WTC11 (cell line): ENCODE measurements at regions not wholly inside any gene's neighbourhood (a gene's known extent, or its start where the extent isn't known, plus 50 kb on each side); places are given as distances from the start of the nearest gene placed in this dataset.

ENCODE experiments used
- FOXP1 ChIP-seq: sonication (generic); formaldehyde crosslinking; IDR thresholded peaks from 2 replicates; pipeline ENCODE4 v1.8.0; 2022; ENCODE audit warnings: missing genetic modification reagents, mild to moderate bottlenecking, moderate library complexity, borderline replicate concordance
- HMGA2 ChIP-seq: fragments of 250-450 bp; sonication (Bioruptor Pico); IDR thresholded peaks from 2 replicates; pipeline ENCODE4 v1.4.0; 2021; ENCODE audit warnings: mild to moderate bottlenecking, moderate library complexity
- IRF2 ChIP-seq: sonication (generic); formaldehyde crosslinking; IDR thresholded peaks from 2 replicates; pipeline ENCODE4 v1.8.0; 2022; ENCODE audit warnings: low read depth, missing genetic modification reagents, borderline replicate concordance
- NFYB ChIP-seq: sonication (generic); formaldehyde crosslinking; conservative IDR thresholded peaks from 2 replicates; pipeline ENCODE4 v1.8.0; 2022; ENCODE audit warnings: low read depth, missing genetic modification reagents
- SP1 ChIP-seq: sonication (generic); formaldehyde crosslinking; conservative IDR thresholded peaks from 2 replicates; pipeline ENCODE4 v1.8.1; 2022; ENCODE audit warnings: missing genetic modification reagents
- ZBTB21 ChIP-seq: sonication (generic); formaldehyde crosslinking; IDR thresholded peaks from 2 replicates; pipeline ENCODE4 v1.8.1; 2023; ENCODE audit warnings: mild to moderate bottlenecking, missing genetic modification reagents, borderline replicate concordance
- TF ChIP-seq, protein P1 (sequence below): fragments of 200-600 bp; IDR thresholded peaks from 2 replicates; pipeline ENCODE4 v1.8.0; 2022; ENCODE audit warnings: antibody characterized with exemption
- TF ChIP-seq, protein P2 (sequence below): sonication (generic); formaldehyde crosslinking; IDR thresholded peaks from 2 replicates; pipeline ENCODE4 v1.8.0; 2022; ENCODE audit warnings: mild to moderate bottlenecking, missing genetic modification reagents
- TF ChIP-seq, protein P3 (sequence below): sonication (generic); formaldehyde crosslinking; IDR thresholded peaks from 2 replicates; pipeline ENCODE4 v1.8.0; 2022; ENCODE audit warnings: mild to moderate bottlenecking, missing genetic modification reagents
- TF ChIP-seq, protein P4 (sequence below): sonication (generic); formaldehyde crosslinking; IDR thresholded peaks from 2 replicates; pipeline ENCODE4 v1.8.0; 2023; ENCODE audit warnings: missing genetic modification reagents
- TF ChIP-seq, protein P5 (sequence below): sonication (generic); formaldehyde crosslinking; conservative IDR thresholded peaks from 2 replicates; pipeline ENCODE4 v1.8.1; 2023; ENCODE audit warnings: mild to moderate bottlenecking, low read depth, missing genetic modification reagents, moderate library complexity
- TF ChIP-seq, protein P6 (sequence below): sonication (generic); formaldehyde crosslinking; IDR thresholded peaks from 2 replicates; pipeline ENCODE4 v1.8.0; 2023; ENCODE audit warnings: missing genetic modification reagents, mild to moderate bottlenecking, borderline replicate concordance

DNA sequence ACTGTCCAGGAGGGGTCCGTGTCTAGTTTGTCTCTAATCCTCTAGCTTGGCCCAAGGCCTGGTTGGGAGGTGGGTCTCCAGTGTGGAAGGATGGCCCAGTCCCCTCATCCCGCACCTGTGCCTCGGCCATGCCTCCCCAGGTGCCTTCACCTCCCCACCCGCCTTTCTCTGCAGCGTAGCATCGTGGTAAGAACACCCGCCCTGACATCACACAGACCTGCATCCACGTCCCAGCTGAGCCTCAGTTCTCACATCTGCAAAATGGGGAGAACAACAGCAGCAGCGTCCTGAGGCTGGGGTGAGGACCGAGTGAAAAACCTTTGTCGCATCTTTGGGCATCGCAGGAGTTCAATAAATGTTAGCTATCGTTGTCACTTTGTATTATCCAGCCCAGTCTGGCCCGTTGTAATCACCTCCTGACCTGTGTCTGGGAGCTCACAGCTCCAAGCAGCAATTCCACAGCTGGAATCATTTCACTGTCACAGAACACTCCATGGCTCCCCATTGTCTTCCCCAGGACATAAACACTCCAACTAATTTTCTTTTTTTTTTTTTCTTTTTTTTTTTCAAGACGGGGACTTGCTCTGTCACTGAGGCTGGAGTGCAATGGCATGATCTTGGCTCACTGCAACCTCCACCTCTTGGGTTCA lies 181.2 kb upstream of the IER5L start:
- TF ChIP-seq FOXP1 (no peak), NFYB (CRISPR knock-in tag) (no peak), ZBTB21 (CRISPR knock-in tag) (no peak), HMGA2 (CRISPR knock-in tag) (no peak), SP1 (CRISPR knock-in tag) (no peak), IRF2 (CRISPR knock-in tag) (no peak)
- TF ChIP-seq, protein P1, sequence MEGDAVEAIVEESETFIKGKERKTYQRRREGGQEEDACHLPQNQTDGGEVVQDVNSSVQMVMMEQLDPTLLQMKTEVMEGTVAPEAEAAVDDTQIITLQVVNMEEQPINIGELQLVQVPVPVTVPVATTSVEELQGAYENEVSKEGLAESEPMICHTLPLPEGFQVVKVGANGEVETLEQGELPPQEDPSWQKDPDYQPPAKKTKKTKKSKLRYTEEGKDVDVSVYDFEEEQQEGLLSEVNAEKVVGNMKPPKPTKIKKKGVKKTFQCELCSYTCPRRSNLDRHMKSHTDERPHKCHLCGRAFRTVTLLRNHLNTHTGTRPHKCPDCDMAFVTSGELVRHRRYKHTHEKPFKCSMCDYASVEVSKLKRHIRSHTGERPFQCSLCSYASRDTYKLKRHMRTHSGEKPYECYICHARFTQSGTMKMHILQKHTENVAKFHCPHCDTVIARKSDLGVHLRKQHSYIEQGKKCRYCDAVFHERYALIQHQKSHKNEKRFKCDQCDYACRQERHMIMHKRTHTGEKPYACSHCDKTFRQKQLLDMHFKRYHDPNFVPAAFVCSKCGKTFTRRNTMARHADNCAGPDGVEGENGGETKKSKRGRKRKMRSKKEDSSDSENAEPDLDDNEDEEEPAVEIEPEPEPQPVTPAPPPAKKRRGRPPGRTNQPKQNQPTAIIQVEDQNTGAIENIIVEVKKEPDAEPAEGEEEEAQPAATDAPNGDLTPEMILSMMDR, result no peak
- TF ChIP-seq, protein P2, sequence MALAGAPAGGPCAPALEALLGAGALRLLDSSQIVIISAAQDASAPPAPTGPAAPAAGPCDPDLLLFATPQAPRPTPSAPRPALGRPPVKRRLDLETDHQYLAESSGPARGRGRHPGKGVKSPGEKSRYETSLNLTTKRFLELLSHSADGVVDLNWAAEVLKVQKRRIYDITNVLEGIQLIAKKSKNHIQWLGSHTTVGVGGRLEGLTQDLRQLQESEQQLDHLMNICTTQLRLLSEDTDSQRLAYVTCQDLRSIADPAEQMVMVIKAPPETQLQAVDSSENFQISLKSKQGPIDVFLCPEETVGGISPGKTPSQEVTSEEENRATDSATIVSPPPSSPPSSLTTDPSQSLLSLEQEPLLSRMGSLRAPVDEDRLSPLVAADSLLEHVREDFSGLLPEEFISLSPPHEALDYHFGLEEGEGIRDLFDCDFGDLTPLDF (CRISPR knock-in tag), result no peak
- TF ChIP-seq, protein P3, sequence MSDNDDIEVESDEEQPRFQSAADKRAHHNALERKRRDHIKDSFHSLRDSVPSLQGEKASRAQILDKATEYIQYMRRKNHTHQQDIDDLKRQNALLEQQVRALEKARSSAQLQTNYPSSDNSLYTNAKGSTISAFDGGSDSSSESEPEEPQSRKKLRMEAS (CRISPR knock-in tag), result no peak
- TF ChIP-seq, protein P4, sequence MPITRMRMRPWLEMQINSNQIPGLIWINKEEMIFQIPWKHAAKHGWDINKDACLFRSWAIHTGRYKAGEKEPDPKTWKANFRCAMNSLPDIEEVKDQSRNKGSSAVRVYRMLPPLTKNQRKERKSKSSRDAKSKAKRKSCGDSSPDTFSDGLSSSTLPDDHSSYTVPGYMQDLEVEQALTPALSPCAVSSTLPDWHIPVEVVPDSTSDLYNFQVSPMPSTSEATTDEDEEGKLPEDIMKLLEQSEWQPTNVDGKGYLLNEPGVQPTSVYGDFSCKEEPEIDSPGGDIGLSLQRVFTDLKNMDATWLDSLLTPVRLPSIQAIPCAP (CRISPR knock-in tag), result no peak
- TF ChIP-seq, protein P5, sequence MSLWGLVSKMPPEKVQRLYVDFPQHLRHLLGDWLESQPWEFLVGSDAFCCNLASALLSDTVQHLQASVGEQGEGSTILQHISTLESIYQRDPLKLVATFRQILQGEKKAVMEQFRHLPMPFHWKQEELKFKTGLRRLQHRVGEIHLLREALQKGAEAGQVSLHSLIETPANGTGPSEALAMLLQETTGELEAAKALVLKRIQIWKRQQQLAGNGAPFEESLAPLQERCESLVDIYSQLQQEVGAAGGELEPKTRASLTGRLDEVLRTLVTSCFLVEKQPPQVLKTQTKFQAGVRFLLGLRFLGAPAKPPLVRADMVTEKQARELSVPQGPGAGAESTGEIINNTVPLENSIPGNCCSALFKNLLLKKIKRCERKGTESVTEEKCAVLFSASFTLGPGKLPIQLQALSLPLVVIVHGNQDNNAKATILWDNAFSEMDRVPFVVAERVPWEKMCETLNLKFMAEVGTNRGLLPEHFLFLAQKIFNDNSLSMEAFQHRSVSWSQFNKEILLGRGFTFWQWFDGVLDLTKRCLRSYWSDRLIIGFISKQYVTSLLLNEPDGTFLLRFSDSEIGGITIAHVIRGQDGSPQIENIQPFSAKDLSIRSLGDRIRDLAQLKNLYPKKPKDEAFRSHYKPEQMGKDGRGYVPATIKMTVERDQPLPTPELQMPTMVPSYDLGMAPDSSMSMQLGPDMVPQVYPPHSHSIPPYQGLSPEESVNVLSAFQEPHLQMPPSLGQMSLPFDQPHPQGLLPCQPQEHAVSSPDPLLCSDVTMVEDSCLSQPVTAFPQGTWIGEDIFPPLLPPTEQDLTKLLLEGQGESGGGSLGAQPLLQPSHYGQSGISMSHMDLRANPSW (CRISPR knock-in tag), result no peak
- TF ChIP-seq, protein P6, sequence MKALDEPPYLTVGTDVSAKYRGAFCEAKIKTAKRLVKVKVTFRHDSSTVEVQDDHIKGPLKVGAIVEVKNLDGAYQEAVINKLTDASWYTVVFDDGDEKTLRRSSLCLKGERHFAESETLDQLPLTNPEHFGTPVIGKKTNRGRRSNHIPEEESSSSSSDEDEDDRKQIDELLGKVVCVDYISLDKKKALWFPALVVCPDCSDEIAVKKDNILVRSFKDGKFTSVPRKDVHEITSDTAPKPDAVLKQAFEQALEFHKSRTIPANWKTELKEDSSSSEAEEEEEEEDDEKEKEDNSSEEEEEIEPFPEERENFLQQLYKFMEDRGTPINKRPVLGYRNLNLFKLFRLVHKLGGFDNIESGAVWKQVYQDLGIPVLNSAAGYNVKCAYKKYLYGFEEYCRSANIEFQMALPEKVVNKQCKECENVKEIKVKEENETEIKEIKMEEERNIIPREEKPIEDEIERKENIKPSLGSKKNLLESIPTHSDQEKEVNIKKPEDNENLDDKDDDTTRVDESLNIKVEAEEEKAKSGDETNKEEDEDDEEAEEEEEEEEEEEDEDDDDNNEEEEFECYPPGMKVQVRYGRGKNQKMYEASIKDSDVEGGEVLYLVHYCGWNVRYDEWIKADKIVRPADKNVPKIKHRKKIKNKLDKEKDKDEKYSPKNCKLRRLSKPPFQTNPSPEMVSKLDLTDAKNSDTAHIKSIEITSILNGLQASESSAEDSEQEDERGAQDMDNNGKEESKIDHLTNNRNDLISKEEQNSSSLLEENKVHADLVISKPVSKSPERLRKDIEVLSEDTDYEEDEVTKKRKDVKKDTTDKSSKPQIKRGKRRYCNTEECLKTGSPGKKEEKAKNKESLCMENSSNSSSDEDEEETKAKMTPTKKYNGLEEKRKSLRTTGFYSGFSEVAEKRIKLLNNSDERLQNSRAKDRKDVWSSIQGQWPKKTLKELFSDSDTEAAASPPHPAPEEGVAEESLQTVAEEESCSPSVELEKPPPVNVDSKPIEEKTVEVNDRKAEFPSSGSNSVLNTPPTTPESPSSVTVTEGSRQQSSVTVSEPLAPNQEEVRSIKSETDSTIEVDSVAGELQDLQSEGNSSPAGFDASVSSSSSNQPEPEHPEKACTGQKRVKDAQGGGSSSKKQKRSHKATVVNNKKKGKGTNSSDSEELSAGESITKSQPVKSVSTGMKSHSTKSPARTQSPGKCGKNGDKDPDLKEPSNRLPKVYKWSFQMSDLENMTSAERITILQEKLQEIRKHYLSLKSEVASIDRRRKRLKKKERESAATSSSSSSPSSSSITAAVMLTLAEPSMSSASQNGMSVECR (CRISPR knock-in tag), result no peak
